Adipocyte (in vitro differentiated cells): ENCODE measurements at regions not wholly inside any gene's neighbourhood (a gene's known extent, or its start where the extent isn't known, plus 50 kb on each side); places are given as distances from the start of the nearest gene placed in this dataset.

Experiments
- DNase-seq: peaks from one replicate; pipeline ENCODE4 v3.0.0-alpha.2; 2015; ENCODE audit warnings: low read depth
- H3K27me3 ChIP-seq: replicated peaks from 2 replicates; pipeline ENCODE4 v1.7.0; 2013; ENCODE audit warnings: mild to moderate bottlenecking, low read length, moderate library complexity; ENCODE audit not compliant: control insufficient read depth, insufficient read depth
- H3K36me3 ChIP-seq: 2 replicates; pipeline ENCODE4 v1.7.0; 2013; ENCODE audit warnings: low read length, mild to moderate bottlenecking, moderate library complexity; ENCODE audit not compliant: control insufficient read depth, insufficient read depth, severe bottlenecking
- H3K4me1 ChIP-seq: 2 replicates; pipeline ENCODE4 v1.7.0; 2013; ENCODE audit warnings: mild to moderate bottlenecking, low read length, moderate library complexity; ENCODE audit not compliant: control insufficient read depth, insufficient read depth
- H3K4me3 ChIP-seq: 2 replicates; pipeline ENCODE4 v1.7.0; 2013; ENCODE audit warnings: mild to moderate bottlenecking, low read length, moderate library complexity
- H3K9ac ChIP-seq: 2 replicates; pipeline ENCODE4 v1.7.0; 2013; ENCODE audit warnings: mild to moderate bottlenecking, low read length, moderate library complexity
- H3K9me3 ChIP-seq: 2 replicates; pipeline ENCODE4 v1.7.0; 2013; ENCODE audit warnings: mild to moderate bottlenecking, low read length, moderate library complexity; ENCODE audit not compliant: control insufficient read depth

- H3K36me3 ChIP-seq = no peaks in the 10 kb centered on the region
- peaks cover 20% of the 10 kb centered on the region for H3K27me3 ChIP-seq
- no peak for DNase-seq
- H3K9ac ChIP-seq = no peak overlapping the region
- H3K9me3 ChIP-seq = peaks cover 4% of the 10 kb centered on the region
- H3K4me3 ChIP-seq = no peak overlapping the region
- peaks cover 10% of the 10 kb centered on the region for H3K4me1 ChIP-seq
Observed at GRCh38 chr10:29100505-29100904, 188.4 kb upstream of the LYZL1 start.

GRCh38 chr10:29102233-29102632 is 186.6 kb upstream of the LYZL1 start:
- Histone ChIP-seq H3K36me3 (no peaks in the 10 kb centered on the region), H3K9ac (no peak overlapping the region), H3K9me3 (peaks cover 4% of the 10 kb centered on the region), H3K4me3 (no peak overlapping the region), H3K4me1 (peaks cover 16% of the 10 kb centered on the region), H3K27me3 (peaks cover 16% of the 10 kb centered on the region)
- DNase-seq = no peak

GRCh38 chr10:29102636-29103035 is 186.2 kb upstream of the LYZL1 start:
- Histone ChIP-seq H3K4me1 (peaks cover 16% of the 10 kb centered on the region), H3K4me3 (no peak overlapping the region), H3K9me3 (peaks cover 4% of the 10 kb centered on the region)

GRCh38 chr10:29104661-29105399 is 184.0 kb upstream of the LYZL1 start:
- H3K4me3 ChIP-seq = no peak overlapping the region
- H3K27me3 ChIP-seq = peaks cover 20% of the 10 kb centered on the region
- peaks cover 16% of the 10 kb centered on the region for H3K4me1 ChIP-seq
- DNase-seq = no peak
- H3K9me3 ChIP-seq = peaks cover 9% of the 10 kb centered on the region
- no peaks in the 10 kb centered on the region for H3K36me3 ChIP-seq
- no peak overlapping the region for H3K9ac ChIP-seq

More at GRCh38 chr10:29102636-29103035, 186.2 kb upstream of the LYZL1 start:
- Histone ChIP-seq H3K36me3 (no peaks in the 10 kb centered on the region), H3K27me3 (peaks cover 16% of the 10 kb centered on the region), H3K9ac (no peak overlapping the region)
- no peak for DNase-seq

GRCh38 chr10:29105516-29106215 is 183.2 kb upstream of the LYZL1 start:
- Histone ChIP-seq H3K4me3 (no peak overlapping the region), H3K4me1 (peaks cover 16% of the 10 kb centered on the region)

GRCh38 chr10:29106287-29106686 is 182.6 kb upstream of the LYZL1 start:
- Histone ChIP-seq H3K9me3 (peaks cover 9% of the 10 kb centered on the region), H3K36me3 (no peaks in the 10 kb centered on the region), H3K27me3 (peaks cover 23% of the 10 kb centered on the region), H3K4me3 (no peak overlapping the region), H3K9ac (no peak overlapping the region), H3K4me1 (peaks cover 16% of the 10 kb centered on the region)
- DNase-seq = no peak

More at GRCh38 chr10:29105516-29106215, 183.2 kb upstream of the LYZL1 start:
- Histone ChIP-seq H3K27me3 (peaks cover 19% of the 10 kb centered on the region), H3K9me3 (peaks cover 9% of the 10 kb centered on the region), H3K36me3 (no peaks in the 10 kb centered on the region), H3K9ac (no peak overlapping the region)
- DNase-seq = peak; percentile 75

GRCh38 chr10:29107866-29108498 is 180.9 kb upstream of the LYZL1 start:
- H3K9ac ChIP-seq = no peak overlapping the region
- peaks cover 16% of the 10 kb centered on the region for H3K4me1 ChIP-seq
- no peak for DNase-seq

GRCh38 chr10:29109707-29110571 is 178.9 kb upstream of the LYZL1 start:
- no peak for DNase-seq
- Histone ChIP-seq H3K4me3 (no peak overlapping the region), H3K36me3 (no peaks in the 10 kb centered on the region), H3K27me3 (peaks cover 35% of the 10 kb centered on the region), H3K9ac (no peak overlapping the region), H3K9me3 (peaks cover 5% of the 10 kb centered on the region), H3K4me1 (peaks cover 12% of the 10 kb centered on the region)

More at GRCh38 chr10:29107866-29108498, 180.9 kb upstream of the LYZL1 start:
- peaks cover 7% of the 10 kb centered on the region for H3K9me3 ChIP-seq
- H3K4me3 ChIP-seq = no peak overlapping the region
- peaks cover 27% of the 10 kb centered on the region for H3K27me3 ChIP-seq
- H3K36me3 ChIP-seq = no peaks in the 10 kb centered on the region

- no peak overlapping the region for H3K4me3 ChIP-seq
- DNase-seq = no peak
- peaks cover 32% of the 10 kb centered on the region for H3K27me3 ChIP-seq
- H3K4me1 ChIP-seq = no peaks in the 10 kb centered on the region
- peaks cover 23% of the 10 kb centered on the region for H3K9me3 ChIP-seq
- H3K9ac ChIP-seq = no peak overlapping the region
- no peaks in the 10 kb centered on the region for H3K36me3 ChIP-seq
Observed at GRCh38 chr10:29112827-29113615, 175.8 kb upstream of the LYZL1 start.

- no peak overlapping the region for H3K9ac ChIP-seq
- peaks cover 26% of the 10 kb centered on the region for H3K9me3 ChIP-seq
- no peaks in the 10 kb centered on the region for H3K4me1 ChIP-seq
- no peak overlapping the region for H3K4me3 ChIP-seq
- peaks cover 31% of the 10 kb centered on the region for H3K27me3 ChIP-seq
- no peak for DNase-seq
- H3K36me3 ChIP-seq = no peaks in the 10 kb centered on the region
Observed at GRCh38 chr10:29113616-29113945, 175.3 kb upstream of the LYZL1 start.
